ENCODE measurements at regions not wholly inside any gene's neighbourhood (a gene's known extent, or its start where the extent isn't known, plus 50 kb on each side); places are given as distances from the start of the nearest gene placed in this dataset.

DNA sequence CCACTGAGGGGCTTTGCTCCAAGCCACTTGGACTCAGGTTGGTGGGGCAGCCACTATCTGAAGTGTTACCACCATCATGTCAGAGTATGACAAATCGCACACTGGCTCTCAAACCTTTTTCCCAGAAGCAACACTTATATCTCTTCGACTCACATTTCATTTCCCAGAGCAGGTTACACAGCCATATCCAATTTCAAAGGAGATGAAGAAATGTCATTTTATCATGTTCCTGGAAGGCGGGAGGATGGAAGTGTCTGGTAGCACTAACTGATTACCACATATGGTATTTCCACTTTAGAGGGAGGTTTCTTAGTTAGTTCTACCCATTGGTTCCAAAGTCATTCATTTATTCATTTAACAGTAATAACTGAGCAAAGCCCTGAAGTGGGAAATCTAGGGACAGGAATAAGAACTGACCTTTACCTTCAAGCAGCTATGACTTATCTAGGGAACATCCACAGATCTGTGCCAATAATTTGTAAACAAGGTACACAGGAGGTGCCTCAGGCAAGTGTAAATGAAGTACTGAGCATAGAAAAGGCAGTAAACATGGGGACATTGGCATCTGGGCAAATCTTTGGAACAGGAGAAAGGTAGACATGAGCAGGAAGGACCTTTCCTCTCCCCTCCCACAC lies 54.9 kb upstream of the LRRC55 start:
- H3K27ac ChIP-seq = peak overlapping the region; percentile 49
- no peaks in the 10 kb centered on the region for H3K27me3 ChIP-seq
- H3K4me1 ChIP-seq (ENCODE audit: low read depth) = peaks cover 43% of the 10 kb centered on the region
- no peaks in the 10 kb centered on the region for H3K9me3 ChIP-seq (ENCODE audit: low read depth)
- peak in 1 of 2 donors; percentile 41 for DNase-seq (ENCODE audit: low read depth in 1 of 2, low spot score in 1 of 2)
- H3K36me3 ChIP-seq = no peaks in the 10 kb centered on the region
- no peak overlapping the region for H3K4me3 ChIP-seq
- TF ChIP-seq, protein P1, sequence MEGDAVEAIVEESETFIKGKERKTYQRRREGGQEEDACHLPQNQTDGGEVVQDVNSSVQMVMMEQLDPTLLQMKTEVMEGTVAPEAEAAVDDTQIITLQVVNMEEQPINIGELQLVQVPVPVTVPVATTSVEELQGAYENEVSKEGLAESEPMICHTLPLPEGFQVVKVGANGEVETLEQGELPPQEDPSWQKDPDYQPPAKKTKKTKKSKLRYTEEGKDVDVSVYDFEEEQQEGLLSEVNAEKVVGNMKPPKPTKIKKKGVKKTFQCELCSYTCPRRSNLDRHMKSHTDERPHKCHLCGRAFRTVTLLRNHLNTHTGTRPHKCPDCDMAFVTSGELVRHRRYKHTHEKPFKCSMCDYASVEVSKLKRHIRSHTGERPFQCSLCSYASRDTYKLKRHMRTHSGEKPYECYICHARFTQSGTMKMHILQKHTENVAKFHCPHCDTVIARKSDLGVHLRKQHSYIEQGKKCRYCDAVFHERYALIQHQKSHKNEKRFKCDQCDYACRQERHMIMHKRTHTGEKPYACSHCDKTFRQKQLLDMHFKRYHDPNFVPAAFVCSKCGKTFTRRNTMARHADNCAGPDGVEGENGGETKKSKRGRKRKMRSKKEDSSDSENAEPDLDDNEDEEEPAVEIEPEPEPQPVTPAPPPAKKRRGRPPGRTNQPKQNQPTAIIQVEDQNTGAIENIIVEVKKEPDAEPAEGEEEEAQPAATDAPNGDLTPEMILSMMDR (IDR thresholded peaks at IDR 0.05; ENCODE audit: low read depth, low read length) = no peak

GRCh38 chr11:57131080-57131790 lies 50.5 kb upstream of the LRRC55 start:
- DNase-seq (ENCODE audit: low read depth in 1 of 2, low spot score in 1 of 2) = peak; percentile 41 to 74
- Histone ChIP-seq H3K36me3 (no peaks in the 10 kb centered on the region), H3K4me3 (no peak overlapping the region), H3K27ac (no peak overlapping the region), H3K27me3 (no peaks in the 10 kb centered on the region), H3K9me3 (ENCODE audit: low read depth) (no peaks in the 10 kb centered on the region), H3K4me1 (ENCODE audit: low read depth) (peaks cover 9% of the 10 kb centered on the region)
- TF ChIP-seq, protein P1 (IDR thresholded peaks at IDR 0.05; ENCODE audit: low read depth, low read length) = peak; percentile 67

Data from cardiac muscle cell (in vitro differentiated cells and primary cell).